GM21360 (cell line): ENCODE measurements at regions not wholly inside any gene's neighbourhood (a gene's known extent, or its start where the extent isn't known, plus 50 kb on each side); places are given as distances from the start of the nearest gene placed in this dataset.
"Not testable (repeated sequence)": the region's sequence is repeated elsewhere in the genome, so short reads cannot be mapped to it uniquely, and the experiment has no call there.

Source experiments
- ATAC-seq: cut with Tn5 transposase; IDR thresholded peaks from one replicate; pipeline ENCODE4 v1.9.1; 2021; ENCODE audit warnings: mild to moderate bottlenecking, moderate library complexity; ENCODE audit not compliant: unreplicated experiment

DNA sequence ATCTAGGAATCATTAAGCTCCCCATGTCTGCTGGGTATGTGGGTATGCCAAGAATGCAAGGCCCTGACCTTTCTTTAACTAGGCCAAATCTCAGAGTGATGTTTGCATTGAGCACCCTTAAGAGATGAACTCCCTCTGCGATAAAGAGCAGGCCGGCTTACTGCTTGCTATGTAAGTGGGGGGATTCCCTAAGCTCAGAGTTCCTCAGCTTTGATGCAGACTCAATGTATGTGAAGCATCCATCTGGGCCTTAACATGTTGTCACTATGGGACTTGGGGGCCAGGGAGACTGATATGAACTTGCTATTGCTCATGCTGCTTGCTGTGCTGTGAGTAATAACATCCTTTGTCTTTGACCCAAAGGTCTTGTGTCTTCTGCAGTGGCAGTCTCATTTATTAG is 149.7 kb downstream of the C12orf75 start:
- no peak for ATAC-seq

DNA sequence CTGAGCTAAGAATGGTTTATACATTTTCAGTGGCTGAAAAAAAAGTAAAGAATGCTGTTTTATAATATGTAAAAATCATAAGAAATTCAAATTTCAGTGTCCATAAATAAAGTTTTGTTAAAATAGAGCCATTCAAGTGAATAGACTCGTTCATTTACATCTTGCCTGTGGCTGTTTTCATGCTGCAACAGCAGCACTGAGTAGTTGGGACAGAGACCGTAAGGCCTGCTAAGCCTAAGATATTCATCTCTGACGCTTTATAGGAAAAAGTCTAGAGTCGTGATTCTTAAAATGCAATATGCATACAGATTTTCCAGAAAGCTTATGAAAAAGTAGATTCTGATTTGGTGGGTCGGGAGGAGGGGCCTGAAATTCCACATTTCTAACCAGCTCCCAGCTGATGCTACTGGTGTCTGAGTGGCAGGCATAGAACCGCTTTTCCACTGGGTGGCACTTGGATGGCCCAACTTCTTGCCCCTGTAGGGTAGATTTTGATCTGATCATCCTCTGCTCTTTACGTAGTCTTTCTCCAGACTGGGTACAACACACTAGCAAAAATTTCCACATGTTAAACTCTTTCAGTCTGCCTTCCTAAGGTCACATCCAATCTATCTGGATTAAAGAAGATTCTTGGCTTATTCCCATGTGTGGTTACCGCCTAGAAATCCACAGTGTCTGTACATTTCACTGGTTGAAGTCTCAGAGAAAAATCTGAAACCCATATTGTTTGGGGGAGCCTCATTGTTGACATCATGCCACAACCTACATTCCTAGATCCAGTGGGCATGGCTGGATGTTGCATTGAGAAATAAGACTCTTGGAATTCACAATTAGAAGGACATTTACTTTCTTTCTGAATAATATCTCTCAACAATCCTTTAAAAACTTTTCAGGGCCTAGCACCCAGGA is 151.2 kb downstream of the C12orf75 start:
- ATAC-seq, result no peak

DNA sequence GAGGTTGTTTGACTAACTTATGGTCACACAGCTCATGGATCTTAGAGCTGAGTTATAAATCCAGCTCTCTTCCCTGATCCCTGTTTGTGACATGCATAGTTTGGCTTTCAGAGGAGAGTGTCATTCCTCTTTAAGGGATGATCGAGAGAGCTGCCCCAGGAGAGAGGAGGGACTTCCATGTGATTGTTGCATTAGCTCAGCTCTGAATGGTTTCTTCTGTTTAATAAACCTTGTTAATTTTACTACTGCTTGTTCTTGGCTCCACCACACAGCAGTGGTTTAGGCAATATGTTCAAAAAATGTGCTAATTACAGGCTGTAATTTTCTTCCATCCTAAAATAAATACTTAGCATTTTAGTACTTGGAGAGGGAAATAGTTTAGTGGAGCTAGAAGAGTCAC is 152.5 kb downstream of the C12orf75 start:
- ATAC-seq, result no peak

DNA sequence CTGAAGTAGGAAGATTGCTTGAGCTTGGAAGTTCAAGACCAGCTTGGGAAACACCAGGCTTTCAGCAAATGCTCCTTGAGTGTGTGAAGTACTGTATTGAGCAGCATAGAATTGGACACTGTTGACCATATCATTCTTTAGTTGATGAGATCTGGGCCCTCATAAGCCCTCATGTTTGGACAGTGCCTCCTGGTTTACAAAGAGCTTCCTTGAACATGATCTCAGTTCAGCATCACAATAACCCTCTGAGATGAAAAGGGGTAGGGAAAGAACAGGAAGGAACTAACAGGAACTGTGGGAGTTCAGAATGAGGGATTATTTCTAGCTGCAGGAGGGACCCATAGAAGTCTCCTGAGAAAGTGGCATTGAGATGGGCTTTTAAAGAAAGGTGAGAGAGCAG is 153.2 kb downstream of the C12orf75 start:
- ATAC-seq, result no peak

DNA sequence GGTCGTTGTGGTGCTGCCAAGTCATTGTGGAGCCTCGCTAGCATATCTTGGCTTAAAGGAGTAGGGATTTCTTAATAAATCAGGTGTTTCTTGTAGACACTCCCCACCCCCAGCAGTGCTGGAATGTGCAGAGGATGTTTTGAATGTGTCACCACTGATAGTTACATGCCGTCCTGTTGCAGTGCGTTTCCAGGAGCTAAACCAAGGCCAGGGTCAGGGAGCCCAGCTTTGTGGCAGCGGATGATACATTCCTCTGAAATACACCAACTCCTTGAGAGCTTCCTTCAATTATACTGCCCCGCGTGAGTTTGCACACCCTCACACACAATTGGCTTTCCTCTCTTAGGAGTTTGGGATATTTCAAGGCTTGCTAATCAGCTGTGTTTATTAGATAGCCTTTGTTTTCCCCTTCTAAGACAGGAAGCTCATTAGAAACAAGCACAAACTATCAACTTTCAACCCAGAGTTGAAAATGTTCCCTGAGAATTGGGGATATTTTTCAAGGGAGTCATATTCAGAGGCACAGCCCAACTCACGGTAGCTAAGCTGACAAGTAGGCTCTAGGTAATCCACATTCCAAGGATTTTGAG is 154.9 kb downstream of the C12orf75 start:
- ATAC-seq, result no peak

DNA sequence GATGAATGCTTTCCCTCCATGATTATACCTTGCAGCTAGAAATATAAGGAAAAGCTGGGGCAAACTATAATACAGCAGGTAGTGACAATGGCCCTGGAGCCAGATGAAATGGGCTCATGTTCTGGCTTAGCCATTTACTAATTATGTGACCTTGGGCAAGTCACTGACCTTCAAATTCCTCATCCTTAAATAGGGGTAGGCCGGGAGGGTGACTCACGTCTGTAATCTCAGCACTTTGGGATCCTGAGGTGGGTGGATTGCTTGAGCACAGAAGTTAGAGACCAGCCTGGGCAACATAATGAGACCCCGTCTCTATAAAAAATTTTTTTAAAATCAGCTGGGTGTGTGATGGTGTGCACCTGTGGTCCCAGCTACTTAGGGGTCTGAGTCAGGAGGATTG is 155.4 kb downstream of the C12orf75 start:
- ATAC-seq, result no peak

DNA sequence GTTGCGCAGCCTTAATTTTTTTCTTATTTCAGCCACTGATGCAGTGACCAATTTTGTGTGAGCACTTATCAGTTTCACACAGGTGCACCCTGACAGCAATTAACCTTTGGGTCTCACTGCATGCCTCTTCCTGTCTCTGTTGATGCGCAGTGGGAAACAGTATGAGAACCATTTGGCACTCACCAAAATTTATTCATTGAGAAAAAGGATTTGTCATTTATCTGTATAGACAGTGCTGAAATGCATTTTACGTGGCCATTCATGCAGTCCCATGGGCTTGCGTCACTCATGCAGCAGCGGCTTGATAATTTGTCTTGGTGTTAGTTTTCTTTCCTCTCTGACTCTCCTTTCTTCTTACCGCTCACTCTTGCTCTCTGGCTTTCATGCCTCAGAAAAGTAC is 157.5 kb downstream of the C12orf75 start:
- ATAC-seq, result no peak

DNA sequence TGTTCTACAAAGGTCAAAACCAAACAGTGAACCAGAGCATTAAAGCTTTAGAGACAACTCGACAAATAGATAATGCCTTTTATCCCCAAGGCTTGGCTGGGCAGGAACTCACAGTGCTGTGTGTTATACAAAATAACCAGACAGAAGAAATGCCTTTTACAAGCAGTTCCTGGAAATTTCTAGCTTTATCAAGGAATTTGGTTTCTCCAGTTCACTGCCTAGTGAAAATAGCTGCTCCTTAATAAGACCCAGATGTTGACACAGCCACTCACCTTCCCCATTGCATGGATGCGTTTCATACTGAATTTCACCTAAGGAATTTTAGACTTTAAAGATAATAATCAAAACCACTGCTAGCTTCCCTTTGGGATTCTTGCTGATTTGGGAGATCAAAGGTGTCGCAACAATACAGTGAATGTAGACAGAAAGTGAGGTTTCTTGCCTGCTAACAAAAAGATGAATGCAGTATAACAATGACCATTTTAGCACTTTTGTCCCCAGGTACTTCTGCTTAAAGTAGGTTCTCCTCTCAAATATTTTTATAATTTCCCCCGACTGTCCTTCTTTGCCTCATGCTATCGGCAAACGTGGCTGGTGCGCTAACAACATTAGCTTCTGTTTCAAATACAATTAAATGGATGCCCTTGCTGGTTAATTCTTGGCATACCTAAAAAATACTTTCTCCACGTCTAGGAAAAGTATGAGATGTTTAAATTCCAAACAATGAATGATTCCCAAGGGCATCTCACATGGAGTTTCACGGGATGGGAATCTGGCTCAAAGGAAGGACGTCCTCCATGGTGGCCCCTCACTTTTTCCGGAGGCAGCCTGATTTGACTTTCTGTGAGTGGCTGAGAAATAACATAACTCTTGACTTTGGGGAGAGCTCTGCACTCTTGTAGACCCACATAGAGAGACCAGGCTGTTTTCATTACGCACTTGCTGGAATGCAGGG is 162.4 kb downstream of the C12orf75 start:
- no peak for ATAC-seq

DNA sequence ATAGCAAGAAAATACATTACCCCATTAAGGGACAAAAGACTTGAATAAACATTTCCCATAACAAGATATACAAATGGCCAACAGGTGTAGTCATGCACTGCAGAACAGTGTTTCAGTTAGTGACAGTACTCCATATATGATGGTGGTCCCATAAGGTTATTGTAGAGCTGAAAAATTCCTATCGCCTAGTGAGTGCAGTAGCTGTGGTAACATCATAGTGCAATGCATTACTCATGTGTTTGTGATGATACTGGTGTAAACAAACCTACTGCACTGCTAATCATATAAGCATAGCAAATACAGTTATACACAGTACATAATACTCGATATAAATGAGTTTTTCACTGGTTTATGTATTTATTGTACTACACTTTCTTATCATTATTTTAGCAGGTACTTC is 168.7 kb downstream of the C12orf75 start:
- ATAC-seq, result no peak

DNA sequence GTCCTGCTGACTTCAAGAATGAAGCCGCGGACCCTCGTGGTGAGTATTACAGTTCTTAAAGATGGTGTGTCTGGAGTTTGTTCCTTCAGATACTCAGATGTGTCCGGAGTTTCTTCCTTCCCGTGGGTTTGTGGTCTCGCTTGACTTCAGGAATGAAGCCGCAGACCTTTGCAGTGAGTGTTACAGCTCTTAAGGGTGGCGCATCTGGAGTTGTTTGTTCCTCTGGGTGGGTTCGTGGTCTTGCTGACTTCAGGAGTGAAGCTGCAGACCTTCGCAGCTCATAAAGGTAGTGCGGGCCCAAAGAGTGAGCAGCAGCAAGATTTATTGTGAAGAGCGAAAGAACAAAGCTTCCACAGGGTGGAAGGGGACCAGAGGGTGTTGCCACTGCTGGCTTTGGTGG is 170.2 kb downstream of the C12orf75 start:
- ATAC-seq, result not testable (repeated sequence)

DNA sequence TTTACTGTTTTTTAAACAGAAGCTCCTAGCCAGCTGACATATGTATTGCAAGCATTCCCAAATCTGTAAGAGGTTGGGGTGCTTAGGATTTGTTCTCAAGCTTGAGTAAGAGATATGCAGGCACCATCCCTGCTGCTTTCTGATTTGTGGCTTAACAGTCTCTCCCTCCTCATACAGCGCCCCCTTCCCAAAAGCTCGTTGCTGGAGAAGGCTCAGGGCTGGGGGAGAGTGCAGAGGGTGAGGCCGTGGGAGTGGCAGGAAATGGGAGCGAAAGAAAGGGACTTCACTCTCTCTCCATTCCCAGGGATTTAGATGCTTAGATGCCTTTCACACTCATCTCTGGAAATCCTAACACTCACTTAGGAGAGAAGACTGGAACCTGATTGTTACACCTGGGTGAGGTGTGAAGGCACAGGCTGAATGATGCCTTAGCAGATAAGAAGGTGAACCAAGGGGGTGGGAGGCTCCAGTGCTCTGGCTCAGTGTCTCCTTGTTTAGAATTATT is 172.0 kb downstream of the C12orf75 start:
- ATAC-seq, result no peak

DNA sequence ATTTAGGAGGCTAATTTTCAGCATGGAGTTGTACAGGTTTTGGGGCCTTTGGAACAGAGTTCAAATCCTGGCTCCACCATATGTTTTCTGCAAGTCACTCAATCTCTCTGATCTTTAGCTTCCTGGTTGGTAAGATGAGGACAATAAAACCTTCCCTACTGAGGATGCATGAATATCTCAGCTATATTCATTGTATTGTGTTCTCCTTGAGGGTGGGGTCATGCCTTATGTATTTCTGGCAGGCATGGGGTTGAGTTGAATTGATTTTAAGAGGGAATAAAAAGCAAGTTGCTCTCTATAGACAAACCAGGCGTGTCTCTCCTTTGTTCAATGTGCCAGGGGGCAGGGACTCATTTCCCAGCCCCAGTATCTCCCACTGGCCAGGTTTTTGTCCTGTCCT is 173.1 kb downstream of the C12orf75 start:
- no peak for ATAC-seq

DNA sequence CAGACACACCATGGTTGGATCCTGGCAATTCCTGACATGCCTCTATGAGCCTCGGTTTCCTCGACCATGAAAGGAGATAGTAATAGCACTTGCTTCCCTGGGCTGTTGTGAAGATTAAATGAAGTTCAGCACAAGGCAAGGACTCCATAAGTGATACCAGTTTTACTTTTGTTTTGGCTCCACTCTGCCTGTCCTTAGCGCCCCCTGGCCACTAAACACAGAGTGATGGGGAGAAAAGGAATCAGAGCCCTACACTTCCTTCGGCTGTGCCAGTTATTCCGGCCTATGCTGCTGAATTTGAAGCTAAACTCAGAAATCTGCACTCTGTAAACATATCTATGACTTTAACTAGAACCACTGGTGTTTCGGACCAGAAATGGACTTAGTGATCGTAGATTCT is 173.8 kb downstream of the C12orf75 start:
- no peak for ATAC-seq

DNA sequence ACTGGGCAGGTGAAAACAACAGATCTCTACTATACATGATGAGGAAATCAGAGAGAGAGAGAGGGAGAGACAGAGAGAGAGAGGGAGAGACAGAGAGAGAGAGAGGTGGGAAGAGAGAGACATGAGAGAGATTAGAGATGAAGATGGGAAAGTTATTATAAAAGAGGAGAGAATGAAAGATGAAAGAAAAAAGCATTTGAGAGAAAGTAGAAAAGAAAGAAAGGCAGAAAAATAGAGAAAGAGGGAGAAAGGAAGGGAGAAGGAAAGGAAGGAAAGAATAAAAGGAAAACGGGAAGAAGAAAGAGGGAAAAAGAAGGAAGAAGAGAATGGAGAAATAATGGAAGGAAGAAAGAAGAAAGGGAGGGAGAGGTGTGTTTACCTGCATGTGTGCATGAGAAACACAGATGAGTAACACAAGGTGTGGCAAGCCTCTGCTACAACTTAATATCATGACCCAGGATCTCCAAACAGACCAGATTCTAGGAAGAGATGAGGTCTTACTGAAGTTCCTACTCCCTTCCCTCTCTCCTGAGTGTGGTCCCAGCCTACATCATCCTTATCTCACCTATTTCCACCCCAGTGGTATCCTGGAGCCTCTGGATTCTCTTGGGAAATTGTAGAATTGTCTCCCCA is 176.3 kb downstream of the C12orf75 start:
- ATAC-seq, result no peak

DNA sequence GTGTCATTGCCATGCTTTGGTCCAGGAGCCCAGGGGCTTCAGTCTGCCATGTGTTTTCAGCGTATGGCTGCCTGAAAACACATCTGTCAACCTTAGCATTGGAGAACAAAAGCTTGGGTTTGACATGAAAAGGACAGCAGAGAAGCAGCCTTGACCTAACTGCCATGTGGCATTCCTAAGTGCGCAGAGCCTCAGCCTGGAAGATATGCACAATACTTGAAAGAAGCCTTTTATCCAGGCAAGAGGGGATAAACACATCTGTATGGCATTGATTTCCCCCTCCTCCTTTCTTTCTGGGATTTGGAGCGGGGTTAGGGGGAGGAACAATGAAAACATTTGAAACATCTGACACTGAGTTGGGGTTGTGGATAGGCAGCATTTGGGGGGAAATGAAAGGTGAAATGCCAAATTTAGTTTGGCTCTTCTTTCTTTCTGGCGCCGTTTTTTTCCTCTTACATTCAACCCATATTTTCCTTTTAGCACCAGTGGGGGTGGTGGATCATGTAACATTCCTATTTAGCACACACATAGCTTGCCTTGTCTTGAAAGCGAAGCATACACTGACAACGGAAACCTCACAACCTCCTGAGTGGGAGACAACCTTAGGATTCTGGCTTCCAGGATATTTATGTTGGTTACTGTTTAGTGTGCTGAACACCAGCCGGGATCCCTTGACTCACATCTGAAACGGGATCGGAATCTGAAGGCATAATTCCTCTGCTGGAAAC is 177.0 kb downstream of the C12orf75 start:
- ATAC-seq, result no peak

DNA sequence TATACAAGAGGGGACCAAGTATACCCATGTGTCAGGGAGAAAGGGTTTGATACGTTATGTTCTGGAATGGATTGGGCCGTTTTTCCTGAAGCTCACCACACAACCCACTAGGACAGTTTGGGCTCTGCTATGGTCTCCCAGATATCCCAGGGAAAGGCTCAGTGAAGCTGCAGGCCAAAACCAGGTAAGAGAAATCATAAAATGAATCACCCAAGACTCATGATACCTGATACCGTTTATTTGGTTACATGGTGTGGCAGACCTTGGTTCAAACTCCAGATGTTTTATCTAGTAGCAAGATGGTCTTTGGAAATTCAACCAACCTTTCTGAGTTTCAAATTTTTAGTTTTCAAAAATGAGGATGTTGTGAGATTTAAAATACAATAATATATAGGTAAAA is 177.6 kb downstream of the C12orf75 start:
- ATAC-seq, result no peak

DNA sequence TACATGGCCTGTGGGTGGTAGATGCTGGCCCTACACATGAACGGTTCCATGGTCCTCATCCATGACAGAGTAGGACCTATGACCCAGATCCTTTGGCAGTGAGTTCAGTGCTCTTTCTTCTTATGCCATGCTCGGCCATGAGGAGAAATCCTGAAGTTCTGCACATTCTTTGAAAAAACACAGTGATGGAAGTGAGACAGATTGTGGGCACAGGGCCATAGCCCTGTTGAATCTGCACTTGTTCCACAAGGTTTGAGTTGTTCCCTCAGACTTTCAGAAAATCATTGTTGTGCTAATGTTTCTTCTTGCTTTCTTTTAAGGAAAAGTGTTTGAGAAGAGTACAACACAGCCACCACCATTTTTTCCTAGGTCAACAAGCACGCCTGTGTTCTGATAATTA is 180.0 kb downstream of the C12orf75 start:
- no peak for ATAC-seq

DNA sequence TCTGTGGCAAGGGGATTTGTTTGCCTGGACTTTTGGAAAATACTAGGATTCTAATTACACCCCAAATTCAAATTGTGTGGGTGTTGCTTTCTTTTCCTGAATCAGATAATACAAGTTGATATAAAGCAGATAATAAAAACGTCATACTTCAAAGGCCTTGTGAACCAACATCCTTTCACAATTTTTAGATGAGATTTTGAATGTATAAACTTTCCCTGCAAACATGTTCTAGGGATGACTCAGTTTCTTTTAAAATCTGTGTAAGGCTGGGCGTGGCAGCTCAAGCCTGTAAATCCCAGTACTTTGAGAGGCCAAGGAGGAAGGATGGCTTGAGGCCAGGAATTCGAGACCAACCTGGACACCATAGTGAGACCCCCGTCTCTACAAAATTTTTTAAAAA is 182.4 kb downstream of the C12orf75 start:
- not testable (repeated sequence) for ATAC-seq

DNA sequence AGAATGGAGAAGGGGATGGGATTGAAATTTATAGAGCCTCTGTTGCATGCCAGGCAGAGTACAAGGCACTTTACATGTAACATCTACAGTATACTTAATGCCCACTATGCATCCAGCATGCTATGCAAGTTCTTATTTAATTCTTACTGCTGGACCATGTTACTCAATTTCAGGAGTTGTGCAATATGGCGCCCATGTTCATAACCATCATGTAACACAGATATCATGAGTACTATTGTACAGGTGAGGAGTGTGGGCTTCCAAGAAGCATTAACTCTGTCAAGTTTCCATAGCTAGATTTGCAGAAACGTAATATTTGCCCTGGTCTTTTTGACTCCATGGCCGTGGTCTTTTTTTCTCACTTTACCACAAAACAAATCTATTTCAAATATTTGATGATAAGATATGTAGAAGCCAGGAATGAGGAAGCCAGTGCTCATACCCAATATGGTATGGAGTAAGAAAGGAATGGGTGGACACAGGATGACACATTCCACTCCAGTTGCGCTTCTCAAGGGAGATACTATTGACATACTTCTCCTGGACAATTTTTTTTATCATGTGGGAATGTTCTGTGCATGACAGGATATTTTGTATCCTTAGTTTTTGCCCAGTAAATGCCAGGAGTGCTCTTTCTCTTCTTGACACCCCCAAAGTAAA is 191.8 kb downstream of the C12orf75 start:
- ATAC-seq, result no peak
